HCT116 (cell line): ENCODE measurements at regions not wholly inside any gene's neighbourhood (a gene's known extent, or its start where the extent isn't known, plus 50 kb on each side); places are given as distances from the start of the nearest gene placed in this dataset.

Experiments
- ATAC-seq: fragments of 200-7000 bp; cut with Tn5 transposase; 2 replicates; pipeline ENCODE4 v1.9.1; 2020; ENCODE audit warnings: mild to moderate bottlenecking, moderate library complexity
- BruUV-seq: library from RNA; stranded (reverse); fragments of 400-500 nt; replicated peaks from 2 replicates; lab custom pipeline; 2021; lab: Mats Ljungman, UMichigan
- CTCF ChIA-PET: fragments of 300-600 bp; sonication (Branson Sonifier 250); formaldehyde crosslinking; loops from one replicate; lab custom pipeline; 2021; ENCODE audit warnings: antibody characterized with exemption; lab: Charles Lee
- POLR2A ChIA-PET: fragments of 300-600, 350-600 bp; sonication (Branson Sonifier 250); formaldehyde crosslinking; loops from one replicate; lab custom pipeline; 2021; ENCODE audit warnings: antibody characterized with exemption; lab: Charles Lee
- RAD21 ChIA-PET, 2 experiments: fragments of 300-600 bp; sonication (Branson Sonifier 250); formaldehyde crosslinking; loops; one replicate each; lab custom pipeline; 2023; ENCODE audit warnings: low total read pairs in 2 of 2; ENCODE audit not compliant: uncharacterized antibody in 2 of 2, unreplicated experiment in 2 of 2, low non-redundant PET in 1 of 2; lab: Charles Lee
- DNase-seq: peaks from one replicate; pipeline ENCODE4 v3.0.0-alpha.2; 2010; ENCODE audit warnings: low read depth, low spot score
- H2AFZ ChIP-seq: fragments of 200-600 bp; shearing (Covaris generic), sonication (generic); 2 replicates; pipeline ENCODE4 v1.6.1; 2017; ENCODE audit warnings: low read depth, mixed run types, mixed read lengths, antibody characterized with exemption, low read length; ENCODE audit not compliant: poor library complexity, severe bottlenecking
- H3K27ac ChIP-seq: 2 replicates; pipeline ENCODE4 v1.5.1; 2012; ENCODE audit warnings: low read depth, low read length
- H3K27me3 ChIP-seq: fragments of 200-600 bp; sonication (generic); 2 replicates; pipeline ENCODE4 v1.6.1; 2016; ENCODE audit warnings: mixed run types, low read length, mixed read lengths; ENCODE audit not compliant: insufficient read depth
- H3K36me3 ChIP-seq, 2 experiments: fragments of 200-500 bp in 1 of 2; fragments of 200-600 bp in 1 of 2; sonication (Bioruptor generic) in 1 of 2; sonication (generic) in 1 of 2; 2 replicates each; pipeline versions ENCODE4 v1.5.1 to v1.6.1; 2014 to 2016; ENCODE audit warnings: low read length in 2 of 2, inconsistent platforms in 1 of 2, mixed read lengths in 1 of 2, mixed run types in 1 of 2; ENCODE audit not compliant: insufficient read depth in 2 of 2, control insufficient read depth in 1 of 2
- H3K4me1 ChIP-seq, 2 experiments: fragments of 200-600 bp in 1 of 2; sonication (generic) in 1 of 2; 2 replicates each; pipeline versions ENCODE4 v1.5.1 to v1.6.1; 2012 to 2017; ENCODE audit warnings: low read length in 2 of 2, inconsistent platforms in 1 of 2, mild to moderate bottlenecking in 1 of 2, mixed read lengths in 1 of 2, mixed run types in 1 of 2, moderate library complexity in 1 of 2; ENCODE audit not compliant: insufficient read depth in 2 of 2, control insufficient read depth in 1 of 2
- H3K4me2 ChIP-seq: fragments of 200-600 bp; sonication (generic); 2 replicates; pipeline ENCODE4 v1.6.1; 2017; ENCODE audit warnings: mixed run types, low read length, mixed read lengths
- H3K4me3 ChIP-seq, 2 experiments: fragments of 200-600 bp in 1 of 2; sonication (generic) in 1 of 2; replicated peaks in 1 of 2; 2 replicates each; pipeline ENCODE4 v1.5.1; 2011 to 2016; ENCODE audit warnings: low read length in 2 of 2, control low read depth in 1 of 2, low read depth in 1 of 2, mild to moderate bottlenecking in 1 of 2, mixed read lengths in 1 of 2, mixed run types in 1 of 2
- H3K79me2 ChIP-seq: fragments of 200-600 bp; sonication (generic); 2 replicates; pipeline ENCODE4 v1.6.1; 2017; ENCODE audit warnings: mild to moderate bottlenecking, mixed run types, low read length, moderate library complexity, mixed read lengths; ENCODE audit not compliant: insufficient read depth
- H3K9ac ChIP-seq: fragments of 200-600 bp; sonication (generic); 2 replicates; pipeline ENCODE4 v1.6.1; 2016; ENCODE audit warnings: low read length, mixed read lengths
- H3K9me2 ChIP-seq: fragments of 200-600 bp; sonication (generic), shearing (Covaris generic); 2 replicates; pipeline ENCODE4 v1.6.1; 2017; ENCODE audit warnings: mixed run types, mild to moderate bottlenecking, moderate library complexity; ENCODE audit not compliant: insufficient read depth
- H3K9me3 ChIP-seq, 2 experiments: fragments of 200-500 bp in 1 of 2; fragments of 200-600 bp in 1 of 2; sonication (Bioruptor generic) in 1 of 2; sonication (generic) in 1 of 2; 2 replicates each; pipeline ENCODE4 v1.6.1; 2014 to 2017; ENCODE audit warnings: low read length in 2 of 2, mixed read lengths in 2 of 2, inconsistent platforms in 1 of 2, low read depth in 1 of 2, mild to moderate bottlenecking in 1 of 2, mixed run types in 1 of 2, moderate library complexity in 1 of 2; ENCODE audit not compliant: control insufficient read depth in 1 of 2, insufficient read depth in 1 of 2
- H4K20me1 ChIP-seq: fragments of 200-600 bp; sonication (generic), shearing (Covaris generic); 2 replicates; pipeline ENCODE4 v1.6.1; 2017; ENCODE audit warnings: mixed run types, mild to moderate bottlenecking, moderate library complexity; ENCODE audit not compliant: insufficient read depth
- CBX3 ChIP-seq: IDR thresholded peaks from 2 replicates; pipeline ENCODE4 v1.6.1; 2012; ENCODE audit warnings: low read depth
- CEBPB ChIP-seq: IDR thresholded peaks from 2 replicates; pipeline ENCODE4 v1.6.1; 2012; ENCODE audit warnings: low read depth
- ELF1 ChIP-seq: IDR thresholded peaks from 2 replicates; pipeline ENCODE4 v1.6.1; 2012; ENCODE audit warnings: low read depth, borderline replicate concordance
- EZH2 ChIP-seq: fragments of 200-600 bp; sonication (generic); IDR thresholded peaks from 2 replicates; pipeline ENCODE4 v1.6.1; 2017; ENCODE audit warnings: antibody characterized with exemption, mixed run types
- FOSL1 ChIP-seq: IDR thresholded peaks from 2 replicates; pipeline ENCODE4 v1.6.1; 2012; ENCODE audit warnings: low read depth
- POLR2A ChIP-seq: IDR thresholded peaks from 2 replicates; pipeline ENCODE4 v1.7.0; 2011; ENCODE audit warnings: borderline replicate concordance; ENCODE audit not compliant: insufficient read depth, insufficient read length; ENCODE audit errors: extremely low read depth
- POLR2AphosphoS5 ChIP-seq: IDR thresholded peaks from 2 replicates; pipeline ENCODE4 v1.6.1; 2011; ENCODE audit warnings: mild to moderate bottlenecking, low read depth, low read length, moderate library complexity
- RAD21 ChIP-seq: IDR thresholded peaks from 2 replicates; pipeline ENCODE4 v1.6.1; 2012; ENCODE audit warnings: low read depth, mild to moderate bottlenecking
- REST ChIP-seq: IDR thresholded peaks from 2 replicates; pipeline ENCODE4 v1.6.1; 2012; ENCODE audit warnings: low read depth
- SIN3A ChIP-seq: IDR thresholded peaks from 2 replicates; pipeline ENCODE4 v1.6.1; 2012; ENCODE audit warnings: low read depth
- SP1 ChIP-seq: IDR thresholded peaks from 2 replicates; pipeline ENCODE4 v1.6.1; 2012; ENCODE audit warnings: low read depth
- SRF ChIP-seq: IDR thresholded peaks from 2 replicates; pipeline ENCODE4 v1.6.1; 2012; ENCODE audit warnings: low read depth
- TCF7L2 ChIP-seq: IDR thresholded peaks from 2 replicates; pipeline ENCODE4 v1.7.0; 2011; ENCODE audit warnings: borderline replicate concordance, inconsistent platforms; ENCODE audit not compliant: insufficient read depth, insufficient read length; ENCODE audit errors: extremely low read depth
- YY1 ChIP-seq: IDR thresholded peaks from 2 replicates; pipeline ENCODE4 v1.6.1; 2011; ENCODE audit warnings: low read length, low read depth, moderate library complexity, mild to moderate bottlenecking; ENCODE audit not compliant: insufficient replicate concordance; ENCODE audit errors: extremely low read depth
- ZNF274 ChIP-seq: fragments of 200-500 bp; sonication (Bioruptor generic); IDR thresholded peaks from 2 replicates; pipeline ENCODE4 v1.6.1; 2014; ENCODE audit warnings: mild to moderate bottlenecking, low read depth, low read length, inconsistent platforms
- intact Hi-C: fragments of 100-400 bp; cut with micrococcal nuclease; formaldehyde crosslinking; loops from 2 replicates; pipeline ENCODE4 v1.10.0; 2022

- H3K27ac ChIP-seq = no peak overlapping the region
- CTCF ChIA-PET = no interaction called here
- no peak overlapping the region for H3K9ac ChIP-seq
- no peaks in the 10 kb centered on the region for H3K9me2 ChIP-seq
- intact Hi-C loops = no loop called here
- RAD21 ChIA-PET = no interaction called here
- no peak overlapping the region for H3K4me3 ChIP-seq
- no peaks in the 10 kb centered on the region for H3K27me3 ChIP-seq
- POLR2A ChIA-PET = no interaction called here
- H3K36me3 ChIP-seq = no peaks in the 10 kb centered on the region
- H3K4me1 ChIP-seq = no peaks in the 10 kb centered on the region
- no peak overlapping the region for H2AFZ ChIP-seq
- no peak for ATAC-seq
- DNase-seq = no peak
- H3K9me3 ChIP-seq = peaks cover 3 to 5% of the 10 kb centered on the region in 2 experiments; a peak in 2 of 4 replicates
- H3K4me2 ChIP-seq = no peak overlapping the region
- no TSS peak for BruUV-seq
- TF ChIP-seq ELF1 (no peak), EZH2 (no peak), YY1 (no peak), FOSL1 (no peak), SP1 (no peak), RAD21 (no peak), REST (no peak), ZNF274 (no peak), CEBPB (no peak), SRF (no peak), POLR2A (no peak), CBX3 (no peak), TCF7L2 (no peak), SIN3A (no peak), POLR2AphosphoS5 (no peak)
- H4K20me1 ChIP-seq = no peaks in the 10 kb centered on the region
- no peaks in the 10 kb centered on the region for H3K79me2 ChIP-seq
Measured at GRCh38 chr2:123136419-123136818, 888.7 kb upstream of the CNTNAP5 start.
